ENCODE measurements at regions not wholly inside any gene's neighbourhood (a gene's known extent, or its start where the extent isn't known, plus 50 kb on each side); places are given as distances from the start of the nearest gene placed in this dataset.

- peaks cover 0 to 5% (median 0%) of the 10 kb centered on the region in 8 donors for H3K9me3 Mint-ChIP-seq
- H3K4me3 Mint-ChIP-seq: no peak overlapping the region
- no peak for DNase-seq
- H3K36me3 Mint-ChIP-seq: no peaks in the 10 kb centered on the region
- CTCF ChIA-PET (ENCODE audit: partially characterized antibody): no interaction called here
- peaks cover 0 to 1% (median 0%) of the 10 kb centered on the region in 4 donors for H3K4me1 Mint-ChIP-seq
- Histone ChIP-seq H3K4me1 (ENCODE audit: insufficient read depth, low read length) (no peaks in the 10 kb centered on the region), H3K4me3 (ENCODE audit: low read length in 2 of 2) (no peak overlapping the region), H3K9me3 (ENCODE audit: control insufficient read depth in 1 of 2, low read length in 2 of 2) (no peaks in the 10 kb centered on the region), H3K27ac (ENCODE audit: low read depth, low read length) (no peak overlapping the region), H3K36me3 (ENCODE audit: insufficient read depth, low read length) (no peaks in the 10 kb centered on the region), H3K27me3 (ENCODE audit: insufficient read depth, low read length) (no peaks in the 10 kb centered on the region)
- intact Hi-C loops (cut with micrococcal nuclease): no loop called here
- POLR2A ChIA-PET (ENCODE audit: partially characterized antibody): no interaction called here
- no peak overlapping the region for H3K27ac Mint-ChIP-seq
- H3K27me3 Mint-ChIP-seq: no peaks in the 10 kb centered on the region
Observed at GRCh38 chr5:105789246-105789645, 1881.5 kb downstream of the EFNA5 start.

GRCh38 chr5:105783811-105784210 lies 1886.9 kb downstream of the EFNA5 start:
- no peaks in the 10 kb centered on the region for H3K36me3 ChIP-seq (ENCODE audit: insufficient read depth, low read length)
- H3K9me3 ChIP-seq (ENCODE audit: control insufficient read depth in 1 of 2, low read length in 2 of 2): no peaks in the 10 kb centered on the region
- no peak overlapping the region for H3K27ac Mint-ChIP-seq
- intact Hi-C loops (cut with micrococcal nuclease): no loop called here
- H3K4me3 Mint-ChIP-seq: no peak overlapping the region
- H3K27ac ChIP-seq (ENCODE audit: low read depth, low read length): no peak overlapping the region
- no peak for DNase-seq
- no peaks in the 10 kb centered on the region for H3K27me3 Mint-ChIP-seq
- no peaks in the 10 kb centered on the region for H3K4me1 ChIP-seq (ENCODE audit: insufficient read depth, low read length)
- POLR2A ChIA-PET (ENCODE audit: partially characterized antibody): no interaction called here
- no peaks in the 10 kb centered on the region for H3K36me3 Mint-ChIP-seq
- H3K4me1 Mint-ChIP-seq: peaks cover 0 to 1% (median 0%) of the 10 kb centered on the region in 4 donors
- H3K4me3 ChIP-seq (ENCODE audit: low read length in 2 of 2): no peak overlapping the region
- peaks cover 0 to 5% (median 0%) of the 10 kb centered on the region in 8 donors for H3K9me3 Mint-ChIP-seq
- H3K27me3 ChIP-seq (ENCODE audit: insufficient read depth, low read length): no peaks in the 10 kb centered on the region
- CTCF ChIA-PET (ENCODE audit: partially characterized antibody): no interaction called here

- H3K4me1 Mint-ChIP-seq: peaks cover 0 to 1% (median 0%) of the 10 kb centered on the region in 4 donors
- Histone ChIP-seq H3K4me3 (ENCODE audit: low read length in 2 of 2) (no peak overlapping the region), H3K27ac (ENCODE audit: low read depth, low read length) (no peak overlapping the region), H3K9me3 (ENCODE audit: control insufficient read depth in 1 of 2, low read length in 2 of 2) (no peaks in the 10 kb centered on the region), H3K4me1 (ENCODE audit: insufficient read depth, low read length) (no peaks in the 10 kb centered on the region), H3K36me3 (ENCODE audit: insufficient read depth, low read length) (no peaks in the 10 kb centered on the region), H3K27me3 (ENCODE audit: insufficient read depth, low read length) (no peaks in the 10 kb centered on the region)
- POLR2A ChIA-PET (ENCODE audit: partially characterized antibody): no interaction called here
- H3K36me3 Mint-ChIP-seq: no peaks in the 10 kb centered on the region
- no peak for DNase-seq
- intact Hi-C loops (cut with micrococcal nuclease): no loop called here
- H3K27ac Mint-ChIP-seq: no peak overlapping the region
- no peaks in the 10 kb centered on the region for H3K27me3 Mint-ChIP-seq
- peaks cover 0 to 5% (median 1%) of the 10 kb centered on the region in 8 donors for H3K9me3 Mint-ChIP-seq
- CTCF ChIA-PET (ENCODE audit: partially characterized antibody): no interaction called here
- H3K4me3 Mint-ChIP-seq: no peak overlapping the region
Observed at GRCh38 chr5:105782501-105782900, 1888.2 kb downstream of the EFNA5 start.

- DNase-seq: no peak
- Mint-ChIP-seq H3K4me1 (no peaks in the 10 kb centered on the region), H3K27me3 (no peaks in the 10 kb centered on the region), H3K27ac (no peak overlapping the region), H3K4me3 (no peak overlapping the region), H3K9me3 (peaks cover 0 to 11% (median 2%) of the 10 kb centered on the region in 8 donors), H3K36me3 (no peaks in the 10 kb centered on the region)
- no peaks in the 10 kb centered on the region for H3K36me3 ChIP-seq (ENCODE audit: insufficient read depth, low read length)
- H3K27me3 ChIP-seq (ENCODE audit: insufficient read depth, low read length): no peaks in the 10 kb centered on the region
- CTCF ChIA-PET (ENCODE audit: partially characterized antibody): no interaction called here
- intact Hi-C loops (cut with micrococcal nuclease): no loop called here
- POLR2A ChIA-PET (ENCODE audit: partially characterized antibody): interaction anchor here (1.0 kb wide), 1 partner anchor 12 kb away, joined by 4 read pairs; no protein-coding TSS in a partner anchor
- no peaks in the 10 kb centered on the region for H3K9me3 ChIP-seq (ENCODE audit: control insufficient read depth in 1 of 2, low read length in 2 of 2)
- H3K4me1 ChIP-seq (ENCODE audit: insufficient read depth, low read length): no peaks in the 10 kb centered on the region
- no peak overlapping the region for H3K4me3 ChIP-seq (ENCODE audit: low read length in 2 of 2)
- no peak overlapping the region for H3K27ac ChIP-seq (ENCODE audit: low read depth, low read length)
Observed at GRCh38 chr5:105773241-105773640, 1897.5 kb downstream of the EFNA5 start.

GRCh38 chr5:105767267-105767666 lies 1903.5 kb downstream of the EFNA5 start:
- Histone ChIP-seq H3K27ac (ENCODE audit: low read depth, low read length) (no peak overlapping the region), H3K36me3 (ENCODE audit: insufficient read depth, low read length) (no peaks in the 10 kb centered on the region), H3K4me3 (ENCODE audit: low read length in 2 of 2) (no peak overlapping the region), H3K27me3 (ENCODE audit: insufficient read depth, low read length) (no peaks in the 10 kb centered on the region), H3K4me1 (ENCODE audit: insufficient read depth, low read length) (no peaks in the 10 kb centered on the region), H3K9me3 (ENCODE audit: control insufficient read depth in 1 of 2, low read length in 2 of 2) (peaks cover 0 to 9% of the 10 kb centered on the region in 2 donors)
- ChIA-PET CTCF (ENCODE audit: partially characterized antibody) (no interaction called here), POLR2A (ENCODE audit: partially characterized antibody) (no interaction called here)
- no peak for DNase-seq
- intact Hi-C loops (cut with micrococcal nuclease): no loop called here
- Mint-ChIP-seq H3K27ac (no peak overlapping the region), H3K4me3 (no peak overlapping the region), H3K9me3 (peaks cover 0 to 23% (median 12%) of the 10 kb centered on the region in 8 donors), H3K27me3 (no peaks in the 10 kb centered on the region), H3K36me3 (no peaks in the 10 kb centered on the region), H3K4me1 (no peaks in the 10 kb centered on the region)

- Mint-ChIP-seq H3K27ac (no peak overlapping the region), H3K4me3 (no peak overlapping the region), H3K36me3 (no peaks in the 10 kb centered on the region), H3K4me1 (no peaks in the 10 kb centered on the region), H3K9me3 (peaks cover 7 to 46% (median 28%) of the 10 kb centered on the region in 8 donors), H3K27me3 (no peaks in the 10 kb centered on the region)
- H3K27ac ChIP-seq (ENCODE audit: low read depth, low read length): no peak overlapping the region
- H3K36me3 ChIP-seq (ENCODE audit: insufficient read depth, low read length): no peaks in the 10 kb centered on the region
- intact Hi-C loops (cut with micrococcal nuclease): no loop called here
- ChIA-PET POLR2A (ENCODE audit: partially characterized antibody) (no interaction called here), CTCF (ENCODE audit: partially characterized antibody) (no interaction called here)
- no peaks in the 10 kb centered on the region for H3K27me3 ChIP-seq (ENCODE audit: insufficient read depth, low read length)
- H3K4me1 ChIP-seq (ENCODE audit: insufficient read depth, low read length): no peaks in the 10 kb centered on the region
- no peak for DNase-seq
- peaks cover 0 to 18% of the 10 kb centered on the region in 2 donors for H3K9me3 ChIP-seq (ENCODE audit: control insufficient read depth in 1 of 2, low read length in 2 of 2)
- no peak overlapping the region for H3K4me3 ChIP-seq (ENCODE audit: low read length in 2 of 2)
Observed at GRCh38 chr5:105762728-105763127, 1908.0 kb downstream of the EFNA5 start.

GRCh38 chr5:105754056-105754455 lies 1916.7 kb downstream of the EFNA5 start:
- no peaks in the 10 kb centered on the region for H3K36me3 ChIP-seq (ENCODE audit: insufficient read depth, low read length)
- H3K9me3 ChIP-seq (ENCODE audit: control insufficient read depth in 1 of 2, low read length in 2 of 2): no peaks in the 10 kb centered on the region
- Mint-ChIP-seq H3K9me3 (peaks cover 0 to 9% (median 4%) of the 10 kb centered on the region in 8 donors), H3K27ac (no peak overlapping the region), H3K4me3 (no peak overlapping the region), H3K27me3 (no peaks in the 10 kb centered on the region), H3K4me1 (no peaks in the 10 kb centered on the region), H3K36me3 (no peaks in the 10 kb centered on the region)
- POLR2A ChIA-PET (ENCODE audit: partially characterized antibody): no interaction called here
- no peak overlapping the region for H3K27ac ChIP-seq (ENCODE audit: low read depth, low read length)
- no peaks in the 10 kb centered on the region for H3K4me1 ChIP-seq (ENCODE audit: insufficient read depth, low read length)
- H3K4me3 ChIP-seq (ENCODE audit: low read length in 2 of 2): no peak overlapping the region
- H3K27me3 ChIP-seq (ENCODE audit: insufficient read depth, low read length): no peaks in the 10 kb centered on the region
- CTCF ChIA-PET (ENCODE audit: partially characterized antibody): no interaction called here
- intact Hi-C loops (cut with micrococcal nuclease): no loop called here
- DNase-seq: no peak

GRCh38 chr5:105752801-105753200 lies 1917.9 kb downstream of the EFNA5 start:
- no peaks in the 10 kb centered on the region for H3K27me3 Mint-ChIP-seq
- intact Hi-C loops (cut with micrococcal nuclease): no loop called here
- Histone ChIP-seq H3K4me1 (ENCODE audit: insufficient read depth, low read length) (no peaks in the 10 kb centered on the region), H3K36me3 (ENCODE audit: insufficient read depth, low read length) (no peaks in the 10 kb centered on the region), H3K27me3 (ENCODE audit: insufficient read depth, low read length) (no peaks in the 10 kb centered on the region), H3K9me3 (ENCODE audit: control insufficient read depth in 1 of 2, low read length in 2 of 2) (no peaks in the 10 kb centered on the region), H3K4me3 (ENCODE audit: low read length in 2 of 2) (no peak overlapping the region), H3K27ac (ENCODE audit: low read depth, low read length) (no peak overlapping the region)
- no peaks in the 10 kb centered on the region for H3K36me3 Mint-ChIP-seq
- no peaks in the 10 kb centered on the region for H3K4me1 Mint-ChIP-seq
- no peak for DNase-seq
- ChIA-PET POLR2A (ENCODE audit: partially characterized antibody) (no interaction called here), CTCF (ENCODE audit: partially characterized antibody) (no interaction called here)
- peaks cover 0 to 5% (median 0%) of the 10 kb centered on the region in 8 donors for H3K9me3 Mint-ChIP-seq
- H3K4me3 Mint-ChIP-seq: no peak overlapping the region
- H3K27ac Mint-ChIP-seq: no peak overlapping the region
